ENCODE measurements at regions not wholly inside any gene's neighbourhood (a gene's known extent, or its start where the extent isn't known, plus 50 kb on each side); places are given as distances from the start of the nearest gene placed in this dataset.

GRCh38 chr2:144822966-144823365 lies 303.0 kb upstream of the ZEB2 start:
- Mint-ChIP-seq H3K4me3 (ENCODE audit: unreplicated experiment) (no peak overlapping the region), H3K36me3 (ENCODE audit: low read depth) (peaks cover 4% of the 10 kb centered on the region), H3K9me3 (ENCODE audit: low read depth) (peaks cover 20% of the 10 kb centered on the region), H3K27me3 (ENCODE audit: low read depth) (no peaks in the 10 kb centered on the region), H3K27ac (ENCODE audit: unreplicated experiment) (no peak overlapping the region), H3K4me1 (ENCODE audit: low read depth) (no peaks in the 10 kb centered on the region)
- no peak for TF ChIP-seq CTCF (IDR thresholded peaks at IDR 0.05)
- no peak for DNase-seq (ENCODE audit: low spot score)

DNA sequence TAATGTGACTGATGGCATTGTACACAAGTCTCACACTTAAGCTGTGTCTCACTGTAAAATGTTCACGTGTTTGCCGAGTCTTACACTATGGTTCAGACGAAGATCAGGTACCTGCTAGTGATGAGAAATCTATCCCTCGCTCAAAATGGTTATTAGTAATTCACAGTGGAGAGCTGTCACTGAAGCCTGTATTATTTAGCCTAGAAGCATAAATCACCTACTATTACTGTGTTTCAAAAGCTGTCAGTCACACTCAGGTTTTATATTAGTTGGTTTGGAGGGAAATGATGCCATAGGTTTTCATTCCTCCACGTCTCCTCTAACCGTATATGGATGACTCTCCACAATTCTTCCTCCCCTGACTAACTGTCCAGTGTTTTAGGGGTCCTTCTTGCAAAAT lies 292.4 kb upstream of the ZEB2 start:
- Mint-ChIP-seq H3K27ac (ENCODE audit: unreplicated experiment) (no peak overlapping the region), H3K9me3 (ENCODE audit: low read depth) (no peaks in the 10 kb centered on the region), H3K4me1 (ENCODE audit: low read depth) (peaks cover 6% of the 10 kb centered on the region), H3K27me3 (ENCODE audit: low read depth) (no peaks in the 10 kb centered on the region), H3K4me3 (ENCODE audit: unreplicated experiment) (no peak overlapping the region), H3K36me3 (ENCODE audit: low read depth) (no peaks in the 10 kb centered on the region)
- TF ChIP-seq CTCF (IDR thresholded peaks at IDR 0.05), result no peak
- no peak for DNase-seq (ENCODE audit: low spot score)

GRCh38 chr2:144801766-144802165 lies 281.8 kb upstream of the ZEB2 start:
- H3K27ac Mint-ChIP-seq (ENCODE audit: unreplicated experiment), result peak overlapping the region; percentile 29
- H3K4me3 Mint-ChIP-seq (ENCODE audit: unreplicated experiment), result no peak overlapping the region
- DNase-seq (ENCODE audit: low spot score), result no peak

DNA sequence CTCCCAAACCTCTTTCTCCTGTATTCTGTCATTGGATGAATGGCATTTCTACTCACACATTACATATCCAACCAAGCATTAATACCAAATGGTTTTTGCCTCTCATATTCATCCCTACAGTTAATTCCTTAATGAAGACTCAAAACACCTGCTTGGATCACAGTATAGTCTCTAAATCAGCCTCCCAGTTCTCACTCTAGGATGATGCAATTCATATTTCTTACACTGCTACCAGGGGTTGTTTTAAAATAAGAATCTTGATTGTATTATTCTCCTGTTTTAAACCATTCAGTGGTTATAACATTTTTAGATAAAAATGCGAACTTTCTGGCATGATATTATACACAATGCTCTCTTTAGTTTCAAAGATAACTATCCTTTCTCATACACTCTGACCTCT lies 281.4 kb upstream of the ZEB2 start:
- TF ChIP-seq CTCF (IDR thresholded peaks at IDR 0.05), result no peak
- Mint-ChIP-seq H3K9me3 (ENCODE audit: low read depth) (no peaks in the 10 kb centered on the region), H3K4me3 (ENCODE audit: unreplicated experiment) (no peak overlapping the region), H3K36me3 (ENCODE audit: low read depth) (no peaks in the 10 kb centered on the region), H3K27ac (ENCODE audit: unreplicated experiment) (peak overlapping the region; percentile 29), H3K4me1 (ENCODE audit: low read depth) (peaks cover 18% of the 10 kb centered on the region), H3K27me3 (ENCODE audit: low read depth) (no peaks in the 10 kb centered on the region)
- DNase-seq (ENCODE audit: low spot score), result no peak

More at GRCh38 chr2:144801766-144802165, 281.8 kb upstream of the ZEB2 start:
- peaks cover 18% of the 10 kb centered on the region for H3K4me1 Mint-ChIP-seq (ENCODE audit: low read depth)
- H3K36me3 Mint-ChIP-seq (ENCODE audit: low read depth), result no peaks in the 10 kb centered on the region
- H3K9me3 Mint-ChIP-seq (ENCODE audit: low read depth), result no peaks in the 10 kb centered on the region
- no peak for TF ChIP-seq CTCF (IDR thresholded peaks at IDR 0.05)
- no peaks in the 10 kb centered on the region for H3K27me3 Mint-ChIP-seq (ENCODE audit: low read depth)

GRCh38 chr2:144798989-144799388 lies 279.1 kb upstream of the ZEB2 start:
- no peak for DNase-seq (ENCODE audit: low spot score)
- H3K9me3 Mint-ChIP-seq (ENCODE audit: low read depth), result no peaks in the 10 kb centered on the region
- H3K36me3 Mint-ChIP-seq (ENCODE audit: low read depth), result no peaks in the 10 kb centered on the region
- H3K27me3 Mint-ChIP-seq (ENCODE audit: low read depth), result no peaks in the 10 kb centered on the region
- TF ChIP-seq CTCF (IDR thresholded peaks at IDR 0.05), result no peak
- no peak overlapping the region for H3K4me3 Mint-ChIP-seq (ENCODE audit: unreplicated experiment)
- peaks cover 18% of the 10 kb centered on the region for H3K4me1 Mint-ChIP-seq (ENCODE audit: low read depth)
- H3K27ac Mint-ChIP-seq (ENCODE audit: unreplicated experiment), result no peak overlapping the region
